ENCODE measurements at regions not wholly inside any gene's neighbourhood (a gene's known extent, or its start where the extent isn't known, plus 50 kb on each side); places are given as distances from the start of the nearest gene placed in this dataset.
A peak's percentile ranks its signal among the peaks of the same experiment; 100 is the strongest.

GRCh38 chr4:116878280-116878679, 207.1 kb downstream of the TRAM1L1 start:
- in situ Hi-C loops (cut with MboI; ENCODE audit: low pct_unique_long_range_greater_than_20kb, low sequenced_read_pairs) = no loop called here
- DNase-seq = peak; percentile 12

GRCh38 chr4:116877069-116877468, 208.3 kb downstream of the TRAM1L1 start:
- no peak for DNase-seq
- in situ Hi-C loops (cut with MboI; ENCODE audit: low pct_unique_long_range_greater_than_20kb, low sequenced_read_pairs) = no loop called here

- in situ Hi-C loops (cut with MboI; ENCODE audit: low pct_unique_long_range_greater_than_20kb, low sequenced_read_pairs) = no loop called here
- no peak for DNase-seq
Measured at GRCh38 chr4:116872941-116873340, 212.4 kb downstream of the TRAM1L1 start.

- in situ Hi-C loops (cut with MboI; ENCODE audit: low pct_unique_long_range_greater_than_20kb, low sequenced_read_pairs) = no loop called here
- DNase-seq = no peak
Measured at GRCh38 chr4:116872308-116872707, 213.1 kb downstream of the TRAM1L1 start.

- DNase-seq = no peak
- in situ Hi-C loops (cut with MboI; ENCODE audit: low pct_unique_long_range_greater_than_20kb, low sequenced_read_pairs) = no loop called here
Measured at GRCh38 chr4:116870686-116871085, 214.7 kb downstream of the TRAM1L1 start.

GRCh38 chr4:116866106-116866505, 219.3 kb downstream of the TRAM1L1 start:
- no peak for DNase-seq
- in situ Hi-C loops (cut with MboI; ENCODE audit: low pct_unique_long_range_greater_than_20kb, low sequenced_read_pairs) = no loop called here

- in situ Hi-C loops (cut with MboI; ENCODE audit: low pct_unique_long_range_greater_than_20kb, low sequenced_read_pairs) = no loop called here
- DNase-seq = no peak
Measured at GRCh38 chr4:116862592-116862991, 222.8 kb downstream of the TRAM1L1 start.

GRCh38 chr4:116860891-116861290, 224.5 kb downstream of the TRAM1L1 start:
- DNase-seq = no peak
- in situ Hi-C loops (cut with MboI; ENCODE audit: low pct_unique_long_range_greater_than_20kb, low sequenced_read_pairs) = no loop called here

- peak; percentile 4 for DNase-seq
- in situ Hi-C loops (cut with MboI; ENCODE audit: low pct_unique_long_range_greater_than_20kb, low sequenced_read_pairs) = no loop called here
Measured at GRCh38 chr4:116849620-116850019, 235.8 kb downstream of the TRAM1L1 start.

- no peak for DNase-seq
- in situ Hi-C loops (cut with MboI; ENCODE audit: low pct_unique_long_range_greater_than_20kb, low sequenced_read_pairs) = no loop called here
Measured at GRCh38 chr4:116847616-116848015, 237.8 kb downstream of the TRAM1L1 start.

GRCh38 chr4:116839826-116840225, 245.6 kb downstream of the TRAM1L1 start:
- in situ Hi-C loops (cut with MboI; ENCODE audit: low pct_unique_long_range_greater_than_20kb, low sequenced_read_pairs) = no loop called here
- DNase-seq = peak; percentile 14

- DNase-seq = no peak
- in situ Hi-C loops (cut with MboI; ENCODE audit: low pct_unique_long_range_greater_than_20kb, low sequenced_read_pairs) = no loop called here
Measured at GRCh38 chr4:116838609-116839008, 246.8 kb downstream of the TRAM1L1 start.

- no peak for DNase-seq
- in situ Hi-C loops (cut with MboI; ENCODE audit: low pct_unique_long_range_greater_than_20kb, low sequenced_read_pairs) = no loop called here
Measured at GRCh38 chr4:116829187-116829586, 256.2 kb downstream of the TRAM1L1 start.

GRCh38 chr4:116824172-116824571, 261.2 kb downstream of the TRAM1L1 start:
- in situ Hi-C loops (cut with MboI; ENCODE audit: low pct_unique_long_range_greater_than_20kb, low sequenced_read_pairs) = no loop called here
- no peak for DNase-seq

GRCh38 chr4:116811730-116812129, 273.6 kb downstream of the TRAM1L1 start:
- DNase-seq = no peak
- in situ Hi-C loops (cut with MboI; ENCODE audit: low pct_unique_long_range_greater_than_20kb, low sequenced_read_pairs) = no loop called here

GRCh38 chr4:116796022-116796421, 289.4 kb downstream of the TRAM1L1 start:
- DNase-seq = no peak
- in situ Hi-C loops (cut with MboI; ENCODE audit: low pct_unique_long_range_greater_than_20kb, low sequenced_read_pairs) = no loop called here

- no peak for DNase-seq
- in situ Hi-C loops (cut with MboI; ENCODE audit: low pct_unique_long_range_greater_than_20kb, low sequenced_read_pairs) = no loop called here
Measured at GRCh38 chr4:116788723-116789122, 296.7 kb downstream of the TRAM1L1 start.

GRCh38 chr4:116755051-116755450, 330.3 kb downstream of the TRAM1L1 start:
- DNase-seq = no peak
- in situ Hi-C loops (cut with MboI; ENCODE audit: low pct_unique_long_range_greater_than_20kb, low sequenced_read_pairs) = no loop called here

GRCh38 chr4:116752027-116752426, 333.3 kb downstream of the TRAM1L1 start:
- no peak for DNase-seq
- in situ Hi-C loops (cut with MboI; ENCODE audit: low pct_unique_long_range_greater_than_20kb, low sequenced_read_pairs) = no loop called here

GRCh38 chr4:116736756-116737155, 348.6 kb downstream of the TRAM1L1 start:
- no peak for DNase-seq
- in situ Hi-C loops (cut with MboI; ENCODE audit: low pct_unique_long_range_greater_than_20kb, low sequenced_read_pairs) = no loop called here

GRCh38 chr4:116734178-116734577, 351.2 kb downstream of the TRAM1L1 start:
- no peak for DNase-seq
- in situ Hi-C loops (cut with MboI; ENCODE audit: low pct_unique_long_range_greater_than_20kb, low sequenced_read_pairs) = no loop called here

- DNase-seq = peak; percentile 4
- in situ Hi-C loops (cut with MboI; ENCODE audit: low pct_unique_long_range_greater_than_20kb, low sequenced_read_pairs) = no loop called here
Measured at GRCh38 chr4:116733370-116733769, 352.0 kb downstream of the TRAM1L1 start.
